Neural crest cell (in vitro differentiated cells): ENCODE measurements at regions not wholly inside any gene's neighbourhood (a gene's known extent, or its start where the extent isn't known, plus 50 kb on each side); places are given as distances from the start of the nearest gene placed in this dataset.

Source experiments
- DNase-seq: peaks from one replicate; pipeline ENCODE4 v3.0.0; 2021; ENCODE audit warnings: low read depth, mixed read lengths, low spot score
- H3K27ac Mint-ChIP-seq: one replicate; pipeline ENCODE4 v1.8.0; 2021; ENCODE audit warnings: mild to moderate bottlenecking, mixed read lengths; ENCODE audit not compliant: unreplicated experiment
- H3K27me3 Mint-ChIP-seq: 2 replicates; pipeline ENCODE4 v1.8.0; 2021; ENCODE audit warnings: low read depth, mild to moderate bottlenecking, mixed read lengths
- H3K36me3 Mint-ChIP-seq: 2 replicates; pipeline ENCODE4 v1.8.0; 2021; ENCODE audit warnings: low read depth, mild to moderate bottlenecking, mixed read lengths
- H3K4me1 Mint-ChIP-seq: 2 replicates; pipeline ENCODE4 v1.8.0; 2021; ENCODE audit warnings: mixed read lengths
- H3K4me3 Mint-ChIP-seq: one replicate; pipeline ENCODE4 v1.8.0; 2021; ENCODE audit warnings: mild to moderate bottlenecking, mixed read lengths
- H3K9me3 Mint-ChIP-seq: 2 replicates; pipeline ENCODE4 v1.8.0; 2021; ENCODE audit warnings: mixed read lengths
- CTCF ChIP-seq: fragments of 200-600 bp; sonication (generic); conservative IDR thresholded peaks from 2 replicates; pipeline ENCODE4 v1.5.0; 2021; ENCODE audit warnings: antibody characterized with exemption, mild to moderate bottlenecking

- Mint-ChIP-seq H3K27ac (no peak overlapping the region), H3K4me1 (peaks cover 15% of the 10 kb centered on the region), H3K36me3 (no peaks in the 10 kb centered on the region), H3K9me3 (peaks cover 2% of the 10 kb centered on the region), H3K27me3 (no peaks in the 10 kb centered on the region), H3K4me3 (no peak overlapping the region)
- no peak for DNase-seq
- no peak for TF ChIP-seq CTCF
Measured at GRCh38 chr13:76829572-76830327, 56.5 kb downstream of the KCTD12 start.

- Mint-ChIP-seq H3K27me3 (no peaks in the 10 kb centered on the region), H3K36me3 (no peaks in the 10 kb centered on the region), H3K4me1 (peaks cover 15% of the 10 kb centered on the region), H3K27ac (no peak overlapping the region), H3K4me3 (no peak overlapping the region), H3K9me3 (peaks cover 2% of the 10 kb centered on the region)
- DNase-seq, result no peak
- TF ChIP-seq CTCF, result no peak
Measured at GRCh38 chr13:76828316-76828741, 57.9 kb downstream of the KCTD12 start.

GRCh38 chr13:76826527-76826926 is 59.7 kb downstream of the KCTD12 start:
- Mint-ChIP-seq H3K27me3 (no peaks in the 10 kb centered on the region), H3K4me1 (peaks cover 15% of the 10 kb centered on the region), H3K27ac (no peak overlapping the region)

GRCh38 chr13:76825430-76825829 is 60.8 kb downstream of the KCTD12 start:
- peaks cover 15% of the 10 kb centered on the region for H3K4me1 Mint-ChIP-seq
- H3K27ac Mint-ChIP-seq, result no peak overlapping the region
- no peaks in the 10 kb centered on the region for H3K27me3 Mint-ChIP-seq
- H3K9me3 Mint-ChIP-seq, result peaks cover 9% of the 10 kb centered on the region
- H3K4me3 Mint-ChIP-seq, result no peak overlapping the region
- no peaks in the 10 kb centered on the region for H3K36me3 Mint-ChIP-seq
- TF ChIP-seq CTCF, result no peak
- DNase-seq, result no peak

More at GRCh38 chr13:76826527-76826926, 59.7 kb downstream of the KCTD12 start:
- no peak for TF ChIP-seq CTCF
- peaks cover 4% of the 10 kb centered on the region for H3K9me3 Mint-ChIP-seq
- no peak overlapping the region for H3K4me3 Mint-ChIP-seq
- no peaks in the 10 kb centered on the region for H3K36me3 Mint-ChIP-seq
- DNase-seq, result no peak

GRCh38 chr13:76823969-76824368 is 62.2 kb downstream of the KCTD12 start:
- DNase-seq, result no peak

More at GRCh38 chr13:76823969-76824368, 62.2 kb downstream of the KCTD12 start:
- Mint-ChIP-seq H3K27me3 (no peaks in the 10 kb centered on the region), H3K4me3 (no peak overlapping the region), H3K36me3 (no peaks in the 10 kb centered on the region), H3K4me1 (peaks cover 9% of the 10 kb centered on the region), H3K9me3 (peaks cover 9% of the 10 kb centered on the region), H3K27ac (no peak overlapping the region)
- no peak for TF ChIP-seq CTCF
